ENCODE measurements at regions not wholly inside any gene's neighbourhood (a gene's known extent, or its start where the extent isn't known, plus 50 kb on each side); places are given as distances from the start of the nearest gene placed in this dataset.

GRCh38 chr3:194212161-194212844 is 76.4 kb downstream of the HES1 start:
- FAIRE-seq = no peak
- no peaks in the 10 kb centered on the region for H3K9me3 ChIP-seq (ENCODE audit: control insufficient read depth in 2 of 3, insufficient read depth in 1 of 3, low read length in 3 of 3)
- no peak for TF ChIP-seq CTCF (IDR thresholded peaks at IDR 0.05; ENCODE audit: borderline replicate concordance, extremely low read depth, insufficient read depth)
- H3K36me3 ChIP-seq (ENCODE audit: control insufficient read depth in 2 of 3, insufficient read depth in 3 of 3, low read length in 3 of 3) = no peaks in the 10 kb centered on the region
- H3K9ac ChIP-seq (ENCODE audit: low read length in 3 of 3) = no peak overlapping the region
- intact Hi-C loops (cut with DNase I) = no loop called here
- no peak overlapping the region for H3K4me3 ChIP-seq (ENCODE audit: low read length in 3 of 3)
- H3K27ac ChIP-seq (ENCODE audit: low read depth in 2 of 2, low read length in 2 of 2) = no peak overlapping the region
- H3K4me1 ChIP-seq (ENCODE audit: control insufficient read depth in 2 of 3, insufficient read depth in 2 of 3, low read depth in 1 of 3, low read length in 3 of 3) = peaks cover 5 to 6% (median 6%) of the 10 kb centered on the region in 3 donors
- DNase-seq = peak in 3 of 5 donors; percentile 65 to 80 (median 76)
- H3K27me3 ChIP-seq (ENCODE audit: control insufficient read depth, insufficient read depth, low read length) = no peaks in the 10 kb centered on the region

GRCh38 chr3:194212845-194213331 is 76.9 kb downstream of the HES1 start:
- FAIRE-seq = no peak
- peak in 3 of 5 donors; percentile 72 to 76 (median 75) for DNase-seq

GRCh38 chr3:194215392-194215791 is 79.4 kb downstream of the HES1 start:
- no peak for TF ChIP-seq CTCF (IDR thresholded peaks at IDR 0.05; ENCODE audit: borderline replicate concordance, extremely low read depth, insufficient read depth)
- FAIRE-seq (no peak), DNase-seq (peak in 1 of 5 donors; percentile 19)
- no peaks in the 10 kb centered on the region for H3K27me3 ChIP-seq (ENCODE audit: control insufficient read depth, insufficient read depth, low read length)
- H3K4me3 ChIP-seq (ENCODE audit: low read length in 3 of 3) = no peak overlapping the region
- no peaks in the 10 kb centered on the region for H3K9me3 ChIP-seq (ENCODE audit: control insufficient read depth in 2 of 3, insufficient read depth in 1 of 3, low read length in 3 of 3)
- no peaks in the 10 kb centered on the region for H3K36me3 ChIP-seq (ENCODE audit: control insufficient read depth in 2 of 3, insufficient read depth in 3 of 3, low read length in 3 of 3)
- H3K27ac ChIP-seq (ENCODE audit: low read depth in 2 of 2, low read length in 2 of 2) = no peak overlapping the region
- peaks cover 5 to 6% (median 6%) of the 10 kb centered on the region in 3 donors for H3K4me1 ChIP-seq (ENCODE audit: control insufficient read depth in 2 of 3, insufficient read depth in 2 of 3, low read depth in 1 of 3, low read length in 3 of 3)
- no peak overlapping the region for H3K9ac ChIP-seq (ENCODE audit: low read length in 3 of 3)
- intact Hi-C loops (cut with DNase I) = no loop called here

More at GRCh38 chr3:194212845-194213331, 76.9 kb downstream of the HES1 start:
- Histone ChIP-seq H3K4me1 (ENCODE audit: control insufficient read depth in 2 of 3, insufficient read depth in 2 of 3, low read depth in 1 of 3, low read length in 3 of 3) (peaks cover 5 to 6% (median 6%) of the 10 kb centered on the region in 3 donors), H3K36me3 (ENCODE audit: control insufficient read depth in 2 of 3, insufficient read depth in 3 of 3, low read length in 3 of 3) (no peaks in the 10 kb centered on the region), H3K27ac (ENCODE audit: low read depth in 2 of 2, low read length in 2 of 2) (no peak overlapping the region), H3K4me3 (ENCODE audit: low read length in 3 of 3) (no peak overlapping the region), H3K9ac (ENCODE audit: low read length in 3 of 3) (no peak overlapping the region), H3K27me3 (ENCODE audit: control insufficient read depth, insufficient read depth, low read length) (no peaks in the 10 kb centered on the region), H3K9me3 (ENCODE audit: control insufficient read depth in 2 of 3, insufficient read depth in 1 of 3, low read length in 3 of 3) (no peaks in the 10 kb centered on the region)
- no peak for TF ChIP-seq CTCF (IDR thresholded peaks at IDR 0.05; ENCODE audit: borderline replicate concordance, extremely low read depth, insufficient read depth)
- intact Hi-C loops (cut with DNase I) = no loop called here

All from kidney (tissue), 13 donors.